HCT116 (cell line): ENCODE measurements at regions not wholly inside any gene's neighbourhood (a gene's known extent, or its start where the extent isn't known, plus 50 kb on each side); places are given as distances from the start of the nearest gene placed in this dataset.

Source experiments
- ATAC-seq: fragments of 200-7000 bp; cut with Tn5 transposase; 2 replicates; pipeline ENCODE4 v1.9.1; 2020; ENCODE audit warnings: mild to moderate bottlenecking, moderate library complexity
- BruUV-seq: library from RNA; stranded (reverse); fragments of 400-500 nt; replicated peaks from 2 replicates; lab custom pipeline; 2021; lab: Mats Ljungman, UMichigan
- CTCF ChIA-PET: fragments of 300-600 bp; sonication (Branson Sonifier 250); formaldehyde crosslinking; loops from one replicate; lab custom pipeline; 2021; ENCODE audit warnings: antibody characterized with exemption; lab: Charles Lee
- POLR2A ChIA-PET: fragments of 300-600, 350-600 bp; sonication (Branson Sonifier 250); formaldehyde crosslinking; loops from one replicate; lab custom pipeline; 2021; ENCODE audit warnings: antibody characterized with exemption; lab: Charles Lee
- RAD21 ChIA-PET, 2 experiments: fragments of 300-600 bp; sonication (Branson Sonifier 250); formaldehyde crosslinking; loops; one replicate each; lab custom pipeline; 2023; ENCODE audit warnings: low total read pairs in 2 of 2; ENCODE audit not compliant: uncharacterized antibody in 2 of 2, unreplicated experiment in 2 of 2, low non-redundant PET in 1 of 2; lab: Charles Lee
- DNase-seq: peaks from one replicate; pipeline ENCODE4 v3.0.0-alpha.2; 2010; ENCODE audit warnings: low read depth, low spot score
- H2AFZ ChIP-seq: fragments of 200-600 bp; shearing (Covaris generic), sonication (generic); 2 replicates; pipeline ENCODE4 v1.6.1; 2017; ENCODE audit warnings: low read depth, mixed run types, mixed read lengths, antibody characterized with exemption, low read length; ENCODE audit not compliant: poor library complexity, severe bottlenecking
- H3K27ac ChIP-seq: 2 replicates; pipeline ENCODE4 v1.5.1; 2012; ENCODE audit warnings: low read depth, low read length
- H3K27me3 ChIP-seq: fragments of 200-600 bp; sonication (generic); 2 replicates; pipeline ENCODE4 v1.6.1; 2016; ENCODE audit warnings: mixed run types, low read length, mixed read lengths; ENCODE audit not compliant: insufficient read depth
- H3K36me3 ChIP-seq, 2 experiments: fragments of 200-500 bp in 1 of 2; fragments of 200-600 bp in 1 of 2; sonication (Bioruptor generic) in 1 of 2; sonication (generic) in 1 of 2; 2 replicates each; pipeline versions ENCODE4 v1.5.1 to v1.6.1; 2014 to 2016; ENCODE audit warnings: low read length in 2 of 2, inconsistent platforms in 1 of 2, mixed read lengths in 1 of 2, mixed run types in 1 of 2; ENCODE audit not compliant: insufficient read depth in 2 of 2, control insufficient read depth in 1 of 2
- H3K4me1 ChIP-seq, 2 experiments: fragments of 200-600 bp in 1 of 2; sonication (generic) in 1 of 2; 2 replicates each; pipeline versions ENCODE4 v1.5.1 to v1.6.1; 2012 to 2017; ENCODE audit warnings: low read length in 2 of 2, inconsistent platforms in 1 of 2, mild to moderate bottlenecking in 1 of 2, mixed read lengths in 1 of 2, mixed run types in 1 of 2, moderate library complexity in 1 of 2; ENCODE audit not compliant: insufficient read depth in 2 of 2, control insufficient read depth in 1 of 2
- H3K4me2 ChIP-seq: fragments of 200-600 bp; sonication (generic); 2 replicates; pipeline ENCODE4 v1.6.1; 2017; ENCODE audit warnings: mixed run types, low read length, mixed read lengths
- H3K4me3 ChIP-seq, 2 experiments: fragments of 200-600 bp in 1 of 2; sonication (generic) in 1 of 2; replicated peaks in 1 of 2; 2 replicates each; pipeline ENCODE4 v1.5.1; 2011 to 2016; ENCODE audit warnings: low read length in 2 of 2, control low read depth in 1 of 2, low read depth in 1 of 2, mild to moderate bottlenecking in 1 of 2, mixed read lengths in 1 of 2, mixed run types in 1 of 2
- H3K79me2 ChIP-seq: fragments of 200-600 bp; sonication (generic); 2 replicates; pipeline ENCODE4 v1.6.1; 2017; ENCODE audit warnings: mild to moderate bottlenecking, mixed run types, low read length, moderate library complexity, mixed read lengths; ENCODE audit not compliant: insufficient read depth
- H3K9ac ChIP-seq: fragments of 200-600 bp; sonication (generic); 2 replicates; pipeline ENCODE4 v1.6.1; 2016; ENCODE audit warnings: low read length, mixed read lengths
- H3K9me2 ChIP-seq: fragments of 200-600 bp; sonication (generic), shearing (Covaris generic); 2 replicates; pipeline ENCODE4 v1.6.1; 2017; ENCODE audit warnings: mixed run types, mild to moderate bottlenecking, moderate library complexity; ENCODE audit not compliant: insufficient read depth
- H3K9me3 ChIP-seq, 2 experiments: fragments of 200-500 bp in 1 of 2; fragments of 200-600 bp in 1 of 2; sonication (Bioruptor generic) in 1 of 2; sonication (generic) in 1 of 2; 2 replicates each; pipeline ENCODE4 v1.6.1; 2014 to 2017; ENCODE audit warnings: low read length in 2 of 2, mixed read lengths in 2 of 2, inconsistent platforms in 1 of 2, low read depth in 1 of 2, mild to moderate bottlenecking in 1 of 2, mixed run types in 1 of 2, moderate library complexity in 1 of 2; ENCODE audit not compliant: control insufficient read depth in 1 of 2, insufficient read depth in 1 of 2
- H4K20me1 ChIP-seq: fragments of 200-600 bp; sonication (generic), shearing (Covaris generic); 2 replicates; pipeline ENCODE4 v1.6.1; 2017; ENCODE audit warnings: mixed run types, mild to moderate bottlenecking, moderate library complexity; ENCODE audit not compliant: insufficient read depth
- CEBPB ChIP-seq: IDR thresholded peaks from 2 replicates; pipeline ENCODE4 v1.6.1; 2012; ENCODE audit warnings: low read depth
- ELF1 ChIP-seq: IDR thresholded peaks from 2 replicates; pipeline ENCODE4 v1.6.1; 2012; ENCODE audit warnings: low read depth, borderline replicate concordance
- FOSL1 ChIP-seq: IDR thresholded peaks from 2 replicates; pipeline ENCODE4 v1.6.1; 2012; ENCODE audit warnings: low read depth
- JUND ChIP-seq: IDR thresholded peaks from 2 replicates; pipeline ENCODE4 v1.6.1; 2012
- POLR2A ChIP-seq: IDR thresholded peaks from 2 replicates; pipeline ENCODE4 v1.7.0; 2011; ENCODE audit warnings: borderline replicate concordance; ENCODE audit not compliant: insufficient read depth, insufficient read length; ENCODE audit errors: extremely low read depth
- REST ChIP-seq: IDR thresholded peaks from 2 replicates; pipeline ENCODE4 v1.6.1; 2012; ENCODE audit warnings: low read depth
- SRF ChIP-seq: IDR thresholded peaks from 2 replicates; pipeline ENCODE4 v1.6.1; 2012; ENCODE audit warnings: low read depth
- ZFX ChIP-seq: fragments of 450-650 bp; IDR thresholded peaks from 2 replicates; pipeline ENCODE4 v1.6.1; 2017
- ZNF274 ChIP-seq: fragments of 200-500 bp; sonication (Bioruptor generic); IDR thresholded peaks from 2 replicates; pipeline ENCODE4 v1.6.1; 2014; ENCODE audit warnings: mild to moderate bottlenecking, low read depth, low read length, inconsistent platforms
- intact Hi-C: fragments of 100-400 bp; cut with micrococcal nuclease; formaldehyde crosslinking; loops from 2 replicates; pipeline ENCODE4 v1.10.0; 2022
- TF ChIP-seq, protein P1 (sequence below): IDR thresholded peaks from 2 replicates; pipeline ENCODE4 v1.6.1; 2011; ENCODE audit warnings: mild to moderate bottlenecking, low read length, moderate library complexity; ENCODE audit not compliant: insufficient replicate concordance; ENCODE audit errors: extremely low read depth

GRCh38 chr9:80467632-80468031, 895.9 kb downstream of the TLE4 start (continued):
- TF ChIP-seq ZNF274 (no peak), REST (no peak), JUND (no peak), SRF (no peak)

DNA sequence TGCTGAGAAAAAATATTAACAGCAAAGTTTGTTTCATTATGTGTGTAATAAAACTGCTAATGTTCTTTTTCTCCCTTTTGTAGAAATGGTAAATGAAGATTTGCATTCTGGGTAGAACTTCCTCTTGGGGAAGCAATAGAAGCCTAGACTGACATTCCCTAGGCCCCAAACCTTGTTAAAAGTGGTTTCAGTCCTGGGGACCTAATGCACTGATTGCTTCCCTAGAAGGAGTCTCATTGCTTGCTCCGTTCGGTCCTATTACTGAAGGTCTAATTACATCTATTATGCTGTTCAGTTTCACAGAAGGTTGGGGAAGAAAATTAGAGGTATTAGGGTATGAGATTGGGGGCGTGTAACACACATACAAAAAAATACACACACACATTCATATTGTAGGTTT, 893.8 kb downstream of the TLE4 start:
- Histone ChIP-seq H3K4me3 (no peak overlapping the region), H3K4me1 (no peaks in the 10 kb centered on the region), H3K4me2 (no peak overlapping the region), H3K79me2 (no peaks in the 10 kb centered on the region), H2AFZ (no peak overlapping the region), H3K36me3 (no peaks in the 10 kb centered on the region), H3K9me3 (peaks cover 0 to 9% of the 10 kb centered on the region in 2 experiments; a peak in 2 of 4 replicates), H3K27me3 (no peaks in the 10 kb centered on the region), H3K9ac (no peak overlapping the region), H4K20me1 (no peaks in the 10 kb centered on the region), H3K9me2 (no peaks in the 10 kb centered on the region), H3K27ac (no peak overlapping the region)
- RAD21 ChIA-PET, result no interaction called here
- ATAC-seq, result no peak
- intact Hi-C loops, result no loop called here
- no TSS peak for BruUV-seq
- CTCF ChIA-PET, result no interaction called here
- POLR2A ChIA-PET, result no interaction called here
- TF ChIP-seq ZNF274 (no peak), CEBPB (no peak), FOSL1 (no peak), ELF1 (no peak), POLR2A (no peak), ZFX (no peak)
- TF ChIP-seq, protein P1, sequence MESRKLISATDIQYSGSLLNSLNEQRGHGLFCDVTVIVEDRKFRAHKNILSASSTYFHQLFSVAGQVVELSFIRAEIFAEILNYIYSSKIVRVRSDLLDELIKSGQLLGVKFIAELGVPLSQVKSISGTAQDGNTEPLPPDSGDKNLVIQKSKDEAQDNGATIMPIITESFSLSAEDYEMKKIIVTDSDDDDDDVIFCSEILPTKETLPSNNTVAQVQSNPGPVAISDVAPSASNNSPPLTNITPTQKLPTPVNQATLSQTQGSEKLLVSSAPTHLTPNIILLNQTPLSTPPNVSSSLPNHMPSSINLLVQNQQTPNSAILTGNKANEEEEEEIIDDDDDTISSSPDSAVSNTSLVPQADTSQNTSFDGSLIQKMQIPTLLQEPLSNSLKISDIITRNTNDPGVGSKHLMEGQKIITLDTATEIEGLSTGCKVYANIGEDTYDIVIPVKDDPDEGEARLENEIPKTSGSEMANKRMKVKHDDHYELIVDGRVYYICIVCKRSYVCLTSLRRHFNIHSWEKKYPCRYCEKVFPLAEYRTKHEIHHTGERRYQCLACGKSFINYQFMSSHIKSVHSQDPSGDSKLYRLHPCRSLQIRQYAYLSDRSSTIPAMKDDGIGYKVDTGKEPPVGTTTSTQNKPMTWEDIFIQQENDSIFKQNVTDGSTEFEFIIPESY, result no peak
- DNase-seq, result no peak
